Astrocyte (in vitro differentiated cells and primary cell): ENCODE measurements at regions not wholly inside any gene's neighbourhood (a gene's known extent, or its start where the extent isn't known, plus 50 kb on each side); places are given as distances from the start of the nearest gene placed in this dataset.

Experiments used
- DNase-seq: peaks from one replicate; pipeline ENCODE4 v3.0.0-alpha.2; 2010; ENCODE audit warnings: low read depth
- FAIRE-seq: peaks from 2 replicates; lab custom pipeline; 2011; peaks lifted over from hg19 to GRCh38; lab: Jason Lieb, UNC
- H2AFZ ChIP-seq: 2 replicates; pipeline ENCODE4 v1.6.0; 2012; ENCODE audit warnings: low read depth, low read length, inconsistent platforms
- H3K27ac ChIP-seq: 2 replicates; pipeline ENCODE4 v1.5.1; 2011; ENCODE audit warnings: low read depth, low read length, inconsistent platforms
- H3K27me3 ChIP-seq: 2 replicates; pipeline ENCODE4 v1.6.0; 2011; ENCODE audit warnings: low read length, inconsistent platforms; ENCODE audit not compliant: insufficient read depth
- H3K36me3 ChIP-seq: 2 replicates; pipeline ENCODE4 v1.5.1; 2011; ENCODE audit warnings: low read length, inconsistent platforms; ENCODE audit not compliant: insufficient read depth
- H3K4me1 ChIP-seq: 2 replicates; pipeline ENCODE4 v1.5.1; 2011; ENCODE audit warnings: low read length, inconsistent platforms; ENCODE audit not compliant: insufficient read depth
- H3K4me2 ChIP-seq: 2 replicates; pipeline ENCODE4 v1.6.0; 2012; ENCODE audit warnings: low read length, inconsistent platforms
- H3K4me3 ChIP-seq: 2 replicates; pipeline ENCODE4 v1.5.1; 2011; ENCODE audit warnings: low read depth, mild to moderate bottlenecking, low read length, inconsistent platforms; ENCODE audit not compliant: insufficient read depth
- H3K79me2 ChIP-seq: 2 replicates; pipeline ENCODE4 v1.6.0; 2012; ENCODE audit warnings: mild to moderate bottlenecking, low read length, inconsistent platforms; ENCODE audit not compliant: insufficient read depth
- H3K9ac ChIP-seq: 2 replicates; pipeline ENCODE4 v1.6.0; 2012; ENCODE audit warnings: mild to moderate bottlenecking, low read length, inconsistent platforms
- H3K9me3 ChIP-seq: 2 replicates; pipeline ENCODE4 v1.5.1; 2012; ENCODE audit warnings: low read depth, mild to moderate bottlenecking, low read length, inconsistent platforms; ENCODE audit not compliant: insufficient read depth
- H4K20me1 ChIP-seq: 2 replicates; pipeline ENCODE4 v1.6.0; 2012; ENCODE audit warnings: low read length, inconsistent platforms; ENCODE audit not compliant: insufficient read depth
- H3K27ac Mint-ChIP-seq: one replicate; pipeline ENCODE4 v1.8.0; 2021; ENCODE audit warnings: mild to moderate bottlenecking, mixed read lengths; ENCODE audit not compliant: unreplicated experiment
- H3K27me3 Mint-ChIP-seq: one replicate; pipeline ENCODE4 v1.8.0; 2021; ENCODE audit warnings: low read depth, mixed read lengths; ENCODE audit not compliant: unreplicated experiment
- H3K36me3 Mint-ChIP-seq: one replicate; pipeline ENCODE4 v1.8.0; 2021; ENCODE audit warnings: low read depth, mixed read lengths; ENCODE audit not compliant: unreplicated experiment
- H3K4me1 Mint-ChIP-seq: one replicate; pipeline ENCODE4 v1.8.0; 2021; ENCODE audit warnings: low read depth, mixed read lengths; ENCODE audit not compliant: unreplicated experiment
- H3K4me3 Mint-ChIP-seq: one replicate; pipeline ENCODE4 v1.8.0; 2021; ENCODE audit warnings: mild to moderate bottlenecking, moderate library complexity, mixed read lengths; ENCODE audit not compliant: unreplicated experiment
- H3K9me3 Mint-ChIP-seq: one replicate; pipeline ENCODE4 v1.8.0; 2021; ENCODE audit warnings: mild to moderate bottlenecking, mixed read lengths; ENCODE audit not compliant: unreplicated experiment
- EZH2 ChIP-seq: IDR thresholded peaks from 2 replicates; pipeline ENCODE4 v1.6.1; 2012; ENCODE audit warnings: mild to moderate bottlenecking, low read length, inconsistent platforms; ENCODE audit not compliant: insufficient read depth
- TF ChIP-seq, protein P1 (sequence below): IDR thresholded peaks from 2 replicates; pipeline ENCODE4 v1.5.1; 2011; ENCODE audit warnings: low read depth, mild to moderate bottlenecking, inconsistent platforms, low read length, moderate library complexity; ENCODE audit not compliant: insufficient read depth

DNA sequence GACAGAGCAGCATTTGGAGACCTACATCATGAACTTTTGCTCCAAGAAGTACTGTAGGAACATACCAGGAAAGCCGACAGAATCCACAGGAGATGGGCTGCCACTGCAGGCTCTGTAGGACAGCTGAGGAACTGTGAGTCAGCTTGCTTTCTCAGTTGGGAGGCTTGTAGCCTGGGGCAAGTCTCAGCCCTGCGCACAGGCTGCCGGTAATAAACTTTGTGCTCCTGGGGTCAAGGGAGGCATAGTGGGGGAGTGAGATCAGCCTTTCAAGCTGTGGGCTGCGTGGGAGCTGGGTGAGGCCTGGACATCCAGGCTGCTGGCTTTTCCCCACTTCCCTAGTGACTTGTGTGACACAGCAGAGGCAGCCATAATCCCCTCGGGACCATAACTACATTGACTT, 718.0 kb upstream of the CDH10 start:
- FAIRE-seq, result no peak

DNA sequence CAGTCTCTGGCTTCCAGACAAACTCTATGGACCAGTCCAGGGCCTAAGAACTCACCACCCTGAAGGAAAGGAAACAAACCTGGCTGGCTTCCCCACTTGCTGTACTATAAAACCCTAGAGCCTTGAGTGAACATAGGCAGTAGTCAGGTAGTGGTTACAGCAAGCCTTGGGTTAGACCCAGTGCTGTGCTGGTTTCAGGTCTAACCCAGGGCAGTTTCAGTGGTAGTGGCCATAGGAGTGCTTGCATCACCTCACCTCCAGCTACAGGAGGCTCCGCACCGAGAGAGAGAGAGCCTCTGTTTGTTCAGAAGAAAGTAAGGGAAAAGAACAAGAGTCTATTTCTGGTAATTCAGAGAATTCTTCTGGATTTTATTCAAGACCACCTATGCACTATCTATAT, 714.1 kb upstream of the CDH10 start:
- Histone ChIP-seq H3K4me1 (no peaks in the 10 kb centered on the region), H3K4me2 (no peak overlapping the region), H4K20me1 (no peaks in the 10 kb centered on the region), H3K27ac (no peak overlapping the region), H3K79me2 (no peaks in the 10 kb centered on the region), H2AFZ (no peak overlapping the region), H3K27me3 (no peaks in the 10 kb centered on the region), H3K36me3 (no peaks in the 10 kb centered on the region), H3K4me3 (no peak overlapping the region), H3K9ac (no peak overlapping the region), H3K9me3 (no peaks in the 10 kb centered on the region)
- H3K27me3 Mint-ChIP-seq, result no peaks in the 10 kb centered on the region
- peaks cover 5% of the 10 kb centered on the region for H3K9me3 Mint-ChIP-seq
- H3K36me3 Mint-ChIP-seq, result no peaks in the 10 kb centered on the region
- H3K4me3 Mint-ChIP-seq, result no peak overlapping the region
- DNase-seq (no peak), FAIRE-seq (no peak)
- no peak overlapping the region for H3K27ac Mint-ChIP-seq
- no peak for TF ChIP-seq EZH2
- TF ChIP-seq, protein P1, sequence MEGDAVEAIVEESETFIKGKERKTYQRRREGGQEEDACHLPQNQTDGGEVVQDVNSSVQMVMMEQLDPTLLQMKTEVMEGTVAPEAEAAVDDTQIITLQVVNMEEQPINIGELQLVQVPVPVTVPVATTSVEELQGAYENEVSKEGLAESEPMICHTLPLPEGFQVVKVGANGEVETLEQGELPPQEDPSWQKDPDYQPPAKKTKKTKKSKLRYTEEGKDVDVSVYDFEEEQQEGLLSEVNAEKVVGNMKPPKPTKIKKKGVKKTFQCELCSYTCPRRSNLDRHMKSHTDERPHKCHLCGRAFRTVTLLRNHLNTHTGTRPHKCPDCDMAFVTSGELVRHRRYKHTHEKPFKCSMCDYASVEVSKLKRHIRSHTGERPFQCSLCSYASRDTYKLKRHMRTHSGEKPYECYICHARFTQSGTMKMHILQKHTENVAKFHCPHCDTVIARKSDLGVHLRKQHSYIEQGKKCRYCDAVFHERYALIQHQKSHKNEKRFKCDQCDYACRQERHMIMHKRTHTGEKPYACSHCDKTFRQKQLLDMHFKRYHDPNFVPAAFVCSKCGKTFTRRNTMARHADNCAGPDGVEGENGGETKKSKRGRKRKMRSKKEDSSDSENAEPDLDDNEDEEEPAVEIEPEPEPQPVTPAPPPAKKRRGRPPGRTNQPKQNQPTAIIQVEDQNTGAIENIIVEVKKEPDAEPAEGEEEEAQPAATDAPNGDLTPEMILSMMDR, result no peak
- H3K4me1 Mint-ChIP-seq, result no peaks in the 10 kb centered on the region

More for the DNA sequence above, 718.0 kb upstream of the CDH10 start:
- Mint-ChIP-seq H3K4me3 (no peak overlapping the region), H3K27ac (no peak overlapping the region), H3K27me3 (no peaks in the 10 kb centered on the region), H3K9me3 (peaks cover 5% of the 10 kb centered on the region), H3K36me3 (no peaks in the 10 kb centered on the region), H3K4me1 (no peaks in the 10 kb centered on the region)
- H2AFZ ChIP-seq, result no peak overlapping the region
- no peak for DNase-seq
- H3K9me3 ChIP-seq, result no peaks in the 10 kb centered on the region
- H3K9ac ChIP-seq, result no peak overlapping the region
- no peak overlapping the region for H3K4me3 ChIP-seq
- H3K27ac ChIP-seq, result no peak overlapping the region
- H3K27me3 ChIP-seq, result no peaks in the 10 kb centered on the region
- TF ChIP-seq, protein P1, result no peak
- TF ChIP-seq EZH2, result no peak
- H3K79me2 ChIP-seq, result no peaks in the 10 kb centered on the region
- no peak overlapping the region for H3K4me2 ChIP-seq
- no peaks in the 10 kb centered on the region for H3K4me1 ChIP-seq
- no peaks in the 10 kb centered on the region for H4K20me1 ChIP-seq
- no peaks in the 10 kb centered on the region for H3K36me3 ChIP-seq

DNA sequence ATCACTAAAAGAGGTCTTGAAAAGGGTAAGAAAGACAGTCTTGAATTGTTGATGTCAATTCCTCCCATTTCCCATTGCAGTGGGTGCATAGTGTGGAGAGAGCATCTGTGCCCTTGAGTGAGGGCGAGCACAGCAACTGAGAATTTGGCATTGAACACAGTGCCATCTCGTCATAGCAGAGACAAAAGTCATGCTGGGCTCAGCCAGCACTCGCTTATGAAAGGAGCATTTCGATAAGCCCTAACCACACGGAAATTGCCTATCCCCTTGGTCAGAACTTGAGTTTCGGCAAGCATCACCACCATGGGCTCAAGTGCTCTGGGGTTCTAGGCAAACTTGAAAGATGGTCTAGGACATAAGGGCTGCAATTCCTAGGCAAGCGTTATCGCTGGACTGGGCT, 712.8 kb upstream of the CDH10 start:
- DNase-seq, result no peak
- TF ChIP-seq, protein P1, result no peak
- no peak for TF ChIP-seq EZH2
- Mint-ChIP-seq H3K27me3 (no peaks in the 10 kb centered on the region), H3K27ac (no peak overlapping the region), H3K36me3 (no peaks in the 10 kb centered on the region), H3K9me3 (peaks cover 5% of the 10 kb centered on the region), H3K4me1 (no peaks in the 10 kb centered on the region), H3K4me3 (no peak overlapping the region)
- H3K36me3 ChIP-seq, result no peaks in the 10 kb centered on the region
- H3K79me2 ChIP-seq, result no peaks in the 10 kb centered on the region
- no peak for FAIRE-seq
- H3K9me3 ChIP-seq, result no peaks in the 10 kb centered on the region
- no peak overlapping the region for H3K27ac ChIP-seq
- no peaks in the 10 kb centered on the region for H3K4me1 ChIP-seq
- H2AFZ ChIP-seq, result no peak overlapping the region
- no peaks in the 10 kb centered on the region for H3K27me3 ChIP-seq
- H3K4me3 ChIP-seq, result no peak overlapping the region
- no peak overlapping the region for H3K9ac ChIP-seq
- no peaks in the 10 kb centered on the region for H4K20me1 ChIP-seq
- H3K4me2 ChIP-seq, result no peak overlapping the region
